Activated T-cell treated with anti-CD3 and anti-CD28 coated beads, Interleukin-2, amount 50 U/mL, for 4 hours (primary cell): ENCODE measurements at regions not wholly inside any gene's neighbourhood (a gene's known extent, or its start where the extent isn't known, plus 50 kb on each side); places are given as distances from the start of the nearest gene placed in this dataset.
"Not testable (repeated sequence)": the region's sequence is repeated elsewhere in the genome, so short reads cannot be mapped to it uniquely, and the experiment has no call there.

Experiments
- ATAC-seq, 2 donors: fragments of 200-7000 bp; cut with Tn5 transposase; one replicate each; pipeline ENCODE4 v1.10.0; 2021
- DNase-seq: peaks from one replicate; pipeline ENCODE4 v3.0.0-alpha.2; 2020
- H3K27me3 Mint-ChIP-seq: one replicate; pipeline ENCODE4 v1.8.0; 2021; ENCODE audit warnings: low read depth, mixed read lengths
- H3K36me3 Mint-ChIP-seq: one replicate; pipeline ENCODE4 v1.8.0; 2022; ENCODE audit warnings: mixed read lengths; ENCODE audit not compliant: insufficient read depth
- H3K4me1 Mint-ChIP-seq: one replicate; pipeline ENCODE4 v1.8.0; 2021; ENCODE audit warnings: low read depth, mixed read lengths
- H3K4me3 Mint-ChIP-seq: one replicate; pipeline ENCODE4 v1.8.0; 2021; ENCODE audit warnings: mild to moderate bottlenecking, moderate library complexity, mixed read lengths
- H3K9me3 Mint-ChIP-seq: one replicate; pipeline ENCODE4 v1.8.0; 2021; ENCODE audit warnings: mixed read lengths

DNA sequence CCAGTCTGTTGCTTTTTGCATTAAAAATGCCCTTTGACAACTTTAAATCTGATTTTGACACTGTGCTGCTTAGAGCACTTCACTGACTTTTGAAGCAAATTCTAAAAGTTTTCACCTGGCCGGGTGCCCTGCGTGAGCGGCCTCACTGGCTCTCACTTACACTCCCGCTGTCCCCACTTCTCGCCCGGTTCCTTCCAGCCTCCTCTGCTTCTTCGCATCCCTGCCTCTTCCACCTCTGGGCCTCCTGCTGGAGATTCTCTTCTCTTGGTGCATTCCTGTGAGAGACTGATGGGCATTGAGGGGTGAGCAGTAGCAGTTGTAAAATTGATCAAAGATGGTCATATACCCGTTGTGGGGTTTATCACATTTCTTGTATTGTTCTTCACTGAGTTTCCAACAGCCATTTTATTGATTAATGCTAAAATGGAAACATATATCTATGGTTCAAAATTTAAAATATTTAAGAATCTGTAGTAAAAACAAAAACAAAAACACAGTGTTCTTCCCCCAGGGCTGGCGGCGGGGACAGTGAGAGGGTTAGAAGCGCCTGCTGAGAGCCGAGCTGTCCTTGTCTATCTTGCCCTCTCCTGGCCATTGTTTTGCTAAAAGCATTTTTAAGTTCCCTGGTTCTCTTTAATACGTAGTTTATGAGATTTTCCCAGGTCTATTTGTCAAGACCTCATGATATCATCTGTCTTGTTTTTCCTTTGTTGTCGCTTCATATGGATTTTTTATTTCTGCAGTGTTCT is 160.1 kb downstream of the GOLGA8K start:
- DNase-seq, H3K4me1 Mint-ChIP-seq, H3K4me3 Mint-ChIP-seq, H3K9me3 Mint-ChIP-seq, H3K36me3 Mint-ChIP-seq, H3K27me3 Mint-ChIP-seq, ATAC-seq: not testable (repeated sequence)

DNA sequence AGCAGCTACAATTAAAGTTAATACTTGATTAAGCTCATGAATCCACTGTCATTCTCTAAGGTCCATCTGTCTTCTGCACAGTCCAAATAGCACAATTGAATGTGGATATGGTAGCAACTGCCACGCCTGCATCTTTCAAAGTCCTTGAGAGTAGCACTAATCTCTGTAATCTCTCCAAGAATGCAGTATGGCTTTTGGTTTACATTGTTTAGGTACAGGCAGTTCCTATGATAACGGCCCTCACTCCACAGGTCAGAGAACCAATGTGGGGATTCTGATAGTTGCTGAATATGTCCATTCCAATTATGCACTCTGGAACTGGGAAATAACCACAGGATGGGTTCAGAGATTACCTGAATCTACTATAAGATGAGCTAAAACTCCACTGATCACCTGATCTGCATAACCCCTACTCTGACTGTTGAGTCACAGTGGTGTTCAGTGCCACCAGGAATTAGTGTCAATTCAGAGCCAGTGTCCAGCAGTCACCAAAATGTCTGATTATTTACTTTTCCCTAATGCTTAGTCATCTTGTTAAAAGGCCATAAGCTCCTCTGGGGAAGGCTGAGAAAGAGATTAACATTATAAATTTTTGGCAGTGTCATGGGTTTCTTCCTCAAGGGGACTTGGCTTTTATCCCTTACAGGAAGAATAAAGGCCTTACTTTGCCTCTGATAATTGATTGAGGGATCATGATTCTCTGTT is 175.5 kb downstream of the GOLGA8K start:
- ATAC-seq, DNase-seq: not testable (repeated sequence)

GRCh38 chr15:32222716-32223115 is 180.4 kb downstream of the GOLGA8K start:
- no peaks in the 10 kb centered on the region for H3K4me1 Mint-ChIP-seq
- peaks cover 6% of the 10 kb centered on the region for H3K27me3 Mint-ChIP-seq
- ATAC-seq (no peak), DNase-seq (no peak)
- peaks cover 32% of the 10 kb centered on the region for H3K9me3 Mint-ChIP-seq
- H3K36me3 Mint-ChIP-seq = peaks cover 2% of the 10 kb centered on the region
- no peak overlapping the region for H3K4me3 Mint-ChIP-seq

More for the DNA sequence above, 175.5 kb downstream of the GOLGA8K start:
- H3K27me3 Mint-ChIP-seq, H3K36me3 Mint-ChIP-seq, H3K9me3 Mint-ChIP-seq, H3K4me3 Mint-ChIP-seq, H3K4me1 Mint-ChIP-seq: not testable (repeated sequence)
